Loucy (cell line): ENCODE measurements at regions not wholly inside any gene's neighbourhood (a gene's known extent, or its start where the extent isn't known, plus 50 kb on each side); places are given as distances from the start of the nearest gene placed in this dataset.

ENCODE experiments used
- H2AFZ ChIP-seq: fragments of 200-600 bp; sonication (generic); 2 replicates; pipeline ENCODE4 v1.6.0; 2016; ENCODE audit warnings: antibody characterized with exemption, mild to moderate bottlenecking, low read length, moderate library complexity
- H3F3A ChIP-seq: fragments of 200-600 bp; 2 replicates; pipeline ENCODE4 v1.6.0; 2016; ENCODE audit warnings: antibody characterized with exemption, low read depth, mild to moderate bottlenecking
- H3K27me3 ChIP-seq: fragments of 200-600 bp; sonication (generic); 2 replicates; pipeline ENCODE4 v1.6.1; 2014; ENCODE audit warnings: low read length, mild to moderate bottlenecking; ENCODE audit not compliant: insufficient read depth, poor library complexity, severe bottlenecking
- H3K36me3 ChIP-seq: fragments of 200-600 bp; sonication (generic); 2 replicates; pipeline ENCODE4 v1.6.1; 2016; ENCODE audit warnings: low read length; ENCODE audit not compliant: insufficient read depth
- H3K4me1 ChIP-seq: fragments of 200-600 bp; sonication (generic); 2 replicates; pipeline ENCODE4 v1.5.1; 2014; ENCODE audit warnings: low read length, mild to moderate bottlenecking; ENCODE audit not compliant: insufficient read depth, poor library complexity, severe bottlenecking
- H3K4me2 ChIP-seq: fragments of 200-600 bp; sonication (generic); 2 replicates; pipeline ENCODE4 v1.6.0; 2014; ENCODE audit warnings: antibody characterized with exemption, low read length, low read depth, mild to moderate bottlenecking; ENCODE audit not compliant: poor library complexity, severe bottlenecking
- H3K4me3 ChIP-seq: fragments of 200-600 bp; sonication (generic); 2 replicates; pipeline ENCODE4 v1.5.1; 2014; ENCODE audit warnings: low read length, mild to moderate bottlenecking, mixed read lengths; ENCODE audit not compliant: poor library complexity, severe bottlenecking
- H3K79me2 ChIP-seq: fragments of 200-600 bp; sonication (generic); 2 replicates; pipeline ENCODE4 v1.6.1; 2014; ENCODE audit warnings: low read length; ENCODE audit not compliant: insufficient read depth
- H3K9ac ChIP-seq: fragments of 200-600 bp; sonication (generic); 2 replicates; pipeline ENCODE4 v1.6.0; 2014; ENCODE audit warnings: mild to moderate bottlenecking, low read depth, low read length, moderate library complexity; ENCODE audit not compliant: poor library complexity, severe bottlenecking
- H3K9me2 ChIP-seq: fragments of 200-600 bp; sonication (generic); replicated peaks from 2 replicates; pipeline ENCODE4 v1.6.1; 2016; ENCODE audit warnings: low read depth, low read length, mixed read lengths
- H3K9me3 ChIP-seq: fragments of 200-600 bp; sonication (generic); 2 replicates; pipeline ENCODE4 v1.6.1; 2014; ENCODE audit warnings: mild to moderate bottlenecking, antibody characterized with exemption, low read length, low read depth; ENCODE audit not compliant: insufficient read depth
- H4K20me1 ChIP-seq: fragments of 200-600 bp; sonication (generic); 2 replicates; pipeline ENCODE4 v1.6.0; 2014; ENCODE audit warnings: antibody characterized with exemption, low read length, mild to moderate bottlenecking; ENCODE audit not compliant: insufficient read depth, poor library complexity, severe bottlenecking
- CTCF ChIP-seq: fragments of 200-600 bp; sonication (generic); conservative IDR thresholded peaks from 2 replicates; pipeline ENCODE4 v1.5.1; 2014; ENCODE audit warnings: mild to moderate bottlenecking, antibody characterized with exemption, low read length
- EZH2phosphoT487 ChIP-seq: fragments of 200-600 bp; IDR thresholded peaks from 2 replicates; pipeline ENCODE4 v1.6.1; 2018; ENCODE audit warnings: antibody characterized with exemption, mild to moderate bottlenecking, moderate library complexity, borderline replicate concordance

- H3K36me3 ChIP-seq, result no peaks in the 10 kb centered on the region
- no peaks in the 10 kb centered on the region for H3K9me2 ChIP-seq
- no peak overlapping the region for H3K9ac ChIP-seq
- no peaks in the 10 kb centered on the region for H3F3A ChIP-seq
- H3K79me2 ChIP-seq, result no peaks in the 10 kb centered on the region
- H3K4me1 ChIP-seq, result no peaks in the 10 kb centered on the region
- H2AFZ ChIP-seq, result no peak overlapping the region
- no peaks in the 10 kb centered on the region for H3K9me3 ChIP-seq
- H4K20me1 ChIP-seq, result no peaks in the 10 kb centered on the region
- H3K4me2 ChIP-seq, result no peak overlapping the region
- no peak overlapping the region for H3K4me3 ChIP-seq
- TF ChIP-seq CTCF, result no peak
- TF ChIP-seq EZH2phosphoT487, result no peak
- no peaks in the 10 kb centered on the region for H3K27me3 ChIP-seq
Observed at GRCh38 chr3:34650131-34650530, 851.7 kb downstream of the PDCD6IP start.

- H3F3A ChIP-seq, result no peaks in the 10 kb centered on the region
- no peaks in the 10 kb centered on the region for H3K9me2 ChIP-seq
- H3K4me2 ChIP-seq, result no peak overlapping the region
Observed at GRCh38 chr3:34668915-34669314, 870.5 kb downstream of the PDCD6IP start.

GRCh38 chr3:34669490-34669889 is 871.1 kb downstream of the PDCD6IP start:
- H4K20me1 ChIP-seq, result no peaks in the 10 kb centered on the region
- no peaks in the 10 kb centered on the region for H3K27me3 ChIP-seq
- no peaks in the 10 kb centered on the region for H3K9me2 ChIP-seq
- no peaks in the 10 kb centered on the region for H3K79me2 ChIP-seq
- H3K4me2 ChIP-seq, result no peak overlapping the region
- H3K36me3 ChIP-seq, result no peaks in the 10 kb centered on the region
- no peak overlapping the region for H3K4me3 ChIP-seq
- H2AFZ ChIP-seq, result no peak overlapping the region
- H3K4me1 ChIP-seq, result no peaks in the 10 kb centered on the region
- H3K9ac ChIP-seq, result no peak overlapping the region
- no peaks in the 10 kb centered on the region for H3F3A ChIP-seq
- no peaks in the 10 kb centered on the region for H3K9me3 ChIP-seq
- TF ChIP-seq CTCF, result no peak
- TF ChIP-seq EZH2phosphoT487, result no peak

More at GRCh38 chr3:34668915-34669314, 870.5 kb downstream of the PDCD6IP start:
- no peaks in the 10 kb centered on the region for H3K36me3 ChIP-seq
- H3K79me2 ChIP-seq, result no peaks in the 10 kb centered on the region
- TF ChIP-seq EZH2phosphoT487 (no peak), CTCF (no peak)
- H3K9me3 ChIP-seq, result no peaks in the 10 kb centered on the region
- H3K4me1 ChIP-seq, result no peaks in the 10 kb centered on the region
- H3K27me3 ChIP-seq, result no peaks in the 10 kb centered on the region
- no peak overlapping the region for H3K9ac ChIP-seq
- no peak overlapping the region for H2AFZ ChIP-seq
- no peaks in the 10 kb centered on the region for H4K20me1 ChIP-seq
- H3K4me3 ChIP-seq, result no peak overlapping the region
